ENCODE measurements at regions not wholly inside any gene's neighbourhood (a gene's known extent, or its start where the extent isn't known, plus 50 kb on each side); places are given as distances from the start of the nearest gene placed in this dataset.

GRCh38 chr5:110070836-110071235, 381.1 kb downstream of the MAN2A1 start:
- peaks cover 3 to 14% of the 10 kb centered on the region in 2 donors for H3K9me3 ChIP-seq

GRCh38 chr5:110072651-110073050, 382.9 kb downstream of the MAN2A1 start:
- intact Hi-C loops (cut with DNase I), result no loop called here

More at GRCh38 chr5:110070836-110071235, 381.1 kb downstream of the MAN2A1 start:
- DNase-seq (ENCODE audit: low spot score in 2 of 2), result no peak
- no peak for TF ChIP-seq CTCF (IDR thresholded peaks at IDR 0.05)
- no peak overlapping the region for H3K4me3 ChIP-seq
- no peaks in the 10 kb centered on the region for H3K4me1 ChIP-seq
- H3K27me3 ChIP-seq, result no peaks in the 10 kb centered on the region
- intact Hi-C loops (cut with DNase I), result no loop called here
- H3K36me3 ChIP-seq, result no peaks in the 10 kb centered on the region
- no peak overlapping the region for H3K27ac ChIP-seq

GRCh38 chr5:110073534-110073933, 383.8 kb downstream of the MAN2A1 start:
- intact Hi-C loops (cut with DNase I), result no loop called here
- no peak for TF ChIP-seq CTCF (IDR thresholded peaks at IDR 0.05)
- Histone ChIP-seq H3K4me1 (no peaks in the 10 kb centered on the region), H3K27me3 (no peaks in the 10 kb centered on the region), H3K4me3 (no peak overlapping the region), H3K9me3 (peaks cover 3 to 14% of the 10 kb centered on the region in 2 donors), H3K36me3 (no peaks in the 10 kb centered on the region), H3K27ac (no peak overlapping the region)
- no peak for DNase-seq (ENCODE audit: low spot score in 2 of 2)

More at GRCh38 chr5:110072651-110073050, 382.9 kb downstream of the MAN2A1 start:
- no peaks in the 10 kb centered on the region for H3K27me3 ChIP-seq
- no peak overlapping the region for H3K4me3 ChIP-seq
- no peak for DNase-seq (ENCODE audit: low spot score in 2 of 2)
- no peaks in the 10 kb centered on the region for H3K36me3 ChIP-seq
- H3K9me3 ChIP-seq, result peaks cover 3 to 14% of the 10 kb centered on the region in 2 donors
- no peak for TF ChIP-seq CTCF (IDR thresholded peaks at IDR 0.05)
- no peaks in the 10 kb centered on the region for H3K4me1 ChIP-seq
- no peak overlapping the region for H3K27ac ChIP-seq

GRCh38 chr5:110075656-110076055, 385.9 kb downstream of the MAN2A1 start:
- H3K36me3 ChIP-seq, result no peaks in the 10 kb centered on the region
- TF ChIP-seq CTCF (IDR thresholded peaks at IDR 0.05), result no peak

GRCh38 chr5:110077147-110077546, 387.4 kb downstream of the MAN2A1 start:
- peaks cover 3 to 11% of the 10 kb centered on the region in 2 donors for H3K9me3 ChIP-seq
- no peaks in the 10 kb centered on the region for H3K4me1 ChIP-seq
- no peak for DNase-seq (ENCODE audit: low spot score in 2 of 2)
- no peak for TF ChIP-seq CTCF (IDR thresholded peaks at IDR 0.05)
- no peak overlapping the region for H3K4me3 ChIP-seq
- no peaks in the 10 kb centered on the region for H3K36me3 ChIP-seq
- no peaks in the 10 kb centered on the region for H3K27me3 ChIP-seq
- no peak overlapping the region for H3K27ac ChIP-seq
- intact Hi-C loops (cut with DNase I), result no loop called here

More at GRCh38 chr5:110075656-110076055, 385.9 kb downstream of the MAN2A1 start:
- H3K4me3 ChIP-seq, result no peak overlapping the region
- no peak for DNase-seq (ENCODE audit: low spot score in 2 of 2)
- no peak overlapping the region for H3K27ac ChIP-seq
- intact Hi-C loops (cut with DNase I), result no loop called here
- no peaks in the 10 kb centered on the region for H3K4me1 ChIP-seq
- H3K27me3 ChIP-seq, result no peaks in the 10 kb centered on the region
- H3K9me3 ChIP-seq, result peaks cover 3 to 11% of the 10 kb centered on the region in 2 donors

GRCh38 chr5:110082194-110082593, 392.5 kb downstream of the MAN2A1 start:
- TF ChIP-seq CTCF (IDR thresholded peaks at IDR 0.05), result no peak
- Histone ChIP-seq H3K27ac (no peak overlapping the region), H3K9me3 (no peaks in the 10 kb centered on the region), H3K4me3 (no peak overlapping the region), H3K36me3 (no peaks in the 10 kb centered on the region), H3K27me3 (no peaks in the 10 kb centered on the region), H3K4me1 (peaks cover 0 to 17% of the 10 kb centered on the region in 2 donors)
- no peak for DNase-seq (ENCODE audit: low spot score in 2 of 2)
- intact Hi-C loops (cut with DNase I), result loop anchor here (5.0 kb wide), 2 partner anchors 95 to 180 kb away; no protein-coding TSS in a partner anchor
